GM18873 (cell line): ENCODE measurements at regions not wholly inside any gene's neighbourhood (a gene's known extent, or its start where the extent isn't known, plus 50 kb on each side); places are given as distances from the start of the nearest gene placed in this dataset.

ENCODE experiments used
- ATAC-seq: cut with Tn5 transposase; IDR thresholded peaks from one replicate; pipeline ENCODE4 v1.9.1; 2021; ENCODE audit warnings: mild to moderate bottlenecking, moderate library complexity, moderate number of reproducible peaks; ENCODE audit not compliant: unreplicated experiment, low FRiP score

DNA sequence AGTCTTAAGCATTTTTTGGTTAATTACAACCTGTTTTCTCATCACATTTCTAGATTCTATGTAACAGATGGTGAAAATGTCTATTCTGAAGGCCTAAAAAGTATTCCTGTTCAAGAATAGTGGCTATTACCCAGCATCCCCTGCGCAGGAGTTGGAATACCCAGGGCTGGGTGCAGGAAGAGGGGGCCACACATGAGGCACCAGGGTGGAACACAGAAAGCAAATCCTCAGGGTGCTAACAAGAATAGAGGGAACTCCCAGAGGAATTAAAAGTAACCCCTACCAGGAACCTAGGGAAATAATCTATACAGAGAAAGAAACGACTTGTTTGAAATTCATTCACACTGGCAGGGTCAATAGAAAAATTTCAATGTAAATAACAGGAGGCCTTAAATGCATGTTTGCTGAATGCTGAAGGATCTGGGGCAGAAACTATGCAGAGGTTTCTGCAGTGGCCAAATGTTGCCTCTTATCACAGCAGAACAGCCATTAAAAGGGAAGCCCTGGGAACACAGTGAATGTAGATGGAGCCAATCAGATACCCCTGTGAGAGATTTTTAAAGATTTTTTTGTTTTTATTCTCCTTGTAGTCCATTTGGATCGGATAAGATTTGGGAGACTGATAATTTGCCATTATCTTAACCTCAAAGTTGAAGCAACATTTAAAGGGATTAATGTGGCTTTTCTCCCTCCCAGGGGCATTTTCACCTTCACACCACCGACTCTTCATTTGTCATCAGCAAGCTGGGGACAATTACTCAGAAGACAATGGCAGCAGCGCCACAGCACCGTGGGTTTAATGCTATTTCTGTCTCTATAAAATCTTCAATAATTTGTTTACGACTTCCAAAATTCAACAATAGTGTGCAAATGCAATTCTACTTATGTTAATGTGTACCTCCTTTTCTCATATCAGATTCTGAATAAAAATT is 196.0 kb upstream of the PSMD7 start:
- no peak for ATAC-seq

- no peak for ATAC-seq
Measured at GRCh38 chr16:74099530-74099929, 197.1 kb upstream of the PSMD7 start.

DNA sequence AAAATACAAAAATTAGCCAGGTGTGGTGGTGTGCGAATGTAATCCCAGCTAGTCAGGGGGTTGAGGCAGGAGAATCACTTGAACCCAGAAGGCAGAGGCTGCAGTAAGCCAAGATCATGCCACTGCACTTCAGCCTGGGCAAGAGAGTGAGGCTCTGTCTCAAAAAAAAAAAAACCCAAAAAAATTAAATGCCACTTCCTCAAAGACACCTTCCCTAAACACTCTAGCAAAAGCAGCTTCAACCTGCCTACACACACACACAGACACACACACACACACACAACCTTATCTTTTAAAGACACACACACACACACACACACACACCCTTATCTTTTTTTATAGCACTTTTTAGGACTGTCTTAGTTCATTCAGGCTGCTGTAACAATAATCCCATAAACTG is 201.7 kb upstream of the PSMD7 start:
- ATAC-seq = no peak

GRCh38 chr16:74094514-74094913 is 202.1 kb upstream of the PSMD7 start:
- ATAC-seq = no peak

DNA sequence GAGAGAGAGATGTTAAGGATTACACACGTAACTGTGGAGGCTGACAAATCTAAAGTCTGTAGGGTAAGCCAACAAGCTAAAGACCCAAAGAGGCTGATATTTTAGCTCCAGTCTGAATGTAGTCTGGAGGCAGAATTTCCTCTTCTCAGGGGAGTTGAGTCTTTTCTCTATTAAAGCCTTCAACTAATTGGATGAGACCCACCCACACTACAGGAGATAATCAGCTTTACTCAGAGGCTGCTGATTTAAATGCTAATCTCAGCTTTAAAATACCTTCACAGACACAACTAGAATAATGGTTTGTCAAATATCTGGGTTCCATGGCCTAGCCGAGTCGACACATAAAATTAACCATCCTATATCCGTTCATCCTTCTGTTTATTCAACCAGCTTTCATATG is 204.3 kb upstream of the PSMD7 start:
- no peak for ATAC-seq

GRCh38 chr16:74090871-74091270 is 205.7 kb upstream of the PSMD7 start:
- ATAC-seq = no peak

DNA sequence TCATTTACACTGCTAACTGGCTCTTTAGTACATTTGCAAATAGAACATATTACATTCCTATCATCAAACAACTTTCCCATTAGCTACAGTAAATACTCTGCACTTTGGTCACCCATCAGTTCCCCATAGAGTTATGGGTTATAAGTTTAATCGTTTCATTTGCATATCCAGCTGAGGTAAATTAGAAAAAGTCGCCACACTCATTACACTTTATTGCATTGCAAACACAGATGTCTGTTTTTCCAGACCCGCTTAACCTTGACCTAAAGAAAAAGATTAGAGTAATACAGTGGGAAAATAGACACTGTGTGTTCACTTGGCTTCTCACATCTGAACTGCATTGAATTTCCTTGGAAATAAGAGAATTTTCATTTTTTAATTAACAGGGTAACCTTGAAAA is 213.1 kb upstream of the PSMD7 start:
- ATAC-seq = no peak

DNA sequence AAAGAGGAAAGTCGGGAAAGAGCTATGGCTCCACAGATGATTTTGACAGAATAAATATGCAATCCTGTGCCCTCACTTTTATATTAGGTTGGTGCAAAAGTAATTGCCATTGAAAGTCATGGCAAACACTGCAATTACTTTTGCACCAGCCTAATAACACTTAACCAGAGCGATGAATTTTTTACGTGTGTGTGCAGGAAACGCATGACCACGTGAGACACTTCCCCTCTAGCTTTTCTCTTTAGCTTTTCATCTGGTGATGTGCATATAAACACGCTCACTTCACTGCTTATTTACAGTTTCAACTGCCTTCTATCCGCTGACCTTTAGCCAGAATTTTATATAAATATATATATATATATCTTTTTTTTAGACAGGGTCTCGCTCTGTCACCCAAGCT is 216.3 kb upstream of the PSMD7 start:
- no peak for ATAC-seq

- ATAC-seq = peak; percentile 62
Measured at GRCh38 chr16:74079232-74079586, 217.4 kb upstream of the PSMD7 start.

- peak; percentile 59 for ATAC-seq
Measured at GRCh38 chr16:74078511-74079231, 217.9 kb upstream of the PSMD7 start.

GRCh38 chr16:74076568-74076967 is 220.0 kb upstream of the PSMD7 start:
- no peak for ATAC-seq

- no peak for ATAC-seq
Measured at GRCh38 chr16:74075393-74075792, 221.2 kb upstream of the PSMD7 start.

DNA sequence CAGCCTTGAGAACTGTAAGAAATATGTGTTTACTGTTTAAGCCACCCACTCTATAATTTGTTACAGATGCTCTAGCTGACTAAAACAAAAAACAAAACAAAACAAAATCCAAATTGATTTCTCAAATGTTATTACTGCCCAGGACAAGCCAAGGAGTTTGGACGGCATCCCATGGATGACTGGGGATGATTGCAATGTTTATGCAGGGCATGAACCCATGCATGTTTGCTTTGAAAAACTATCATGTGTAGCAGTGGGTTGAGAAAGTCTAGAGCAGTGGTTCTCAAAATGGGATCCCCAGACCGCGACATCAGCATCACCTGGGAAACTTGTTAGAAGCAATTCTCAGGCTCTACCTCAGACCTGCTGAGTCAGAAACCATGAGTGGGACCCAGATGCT is 223.2 kb upstream of the PSMD7 start:
- no peak for ATAC-seq

- ATAC-seq = no peak
Measured at GRCh38 chr16:74071996-74072535, 224.5 kb upstream of the PSMD7 start.

GRCh38 chr16:74070237-74070636 is 226.4 kb upstream of the PSMD7 start:
- no peak for ATAC-seq

- no peak for ATAC-seq
Measured at GRCh38 chr16:74064120-74064735, 232.4 kb upstream of the PSMD7 start.

GRCh38 chr16:74053826-74054225 is 242.8 kb upstream of the PSMD7 start:
- no peak for ATAC-seq

GRCh38 chr16:74053312-74053711 is 243.3 kb upstream of the PSMD7 start:
- no peak for ATAC-seq

DNA sequence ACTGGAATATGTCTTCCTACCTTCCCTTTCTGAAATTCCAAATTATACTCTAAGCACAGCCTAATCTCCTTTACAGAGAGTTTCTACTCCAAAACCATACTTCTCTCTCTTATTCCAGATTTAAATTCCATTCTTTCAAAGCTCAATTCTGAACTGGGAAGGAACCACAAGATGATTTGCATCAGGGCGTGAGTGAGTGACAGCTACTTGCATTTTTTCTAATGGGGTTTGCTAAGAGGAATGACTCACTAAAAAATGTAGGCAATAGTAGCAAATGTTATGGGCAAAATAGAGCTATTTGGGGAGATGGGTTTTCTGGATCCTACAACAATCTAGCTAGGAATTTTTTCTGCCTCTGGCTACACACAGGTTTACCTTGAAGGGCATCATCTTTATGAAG is 244.6 kb upstream of the PSMD7 start:
- no peak for ATAC-seq

GRCh38 chr16:74049027-74049426 is 247.6 kb upstream of the PSMD7 start:
- no peak for ATAC-seq

GRCh38 chr16:74046524-74046923 is 250.1 kb upstream of the PSMD7 start:
- ATAC-seq = no peak
